Trophoblast cell (in vitro differentiated cells and primary cell): ENCODE measurements at regions not wholly inside any gene's neighbourhood (a gene's known extent, or its start where the extent isn't known, plus 50 kb on each side); places are given as distances from the start of the nearest gene placed in this dataset.

Experiments used
- DNase-seq, 2 donors: peaks; one replicate each; pipeline ENCODE4 v3.0.0-alpha.2; 2016
- H2AFZ ChIP-seq: 2 replicates; pipeline ENCODE4 v1.6.1; 2013; ENCODE audit warnings: low read length, moderate library complexity, mild to moderate bottlenecking; ENCODE audit not compliant: insufficient read depth, poor library complexity
- H2AK5ac ChIP-seq: 2 replicates; pipeline ENCODE4 v1.6.1; 2013; ENCODE audit warnings: mild to moderate bottlenecking, low read length
- H2BK120ac ChIP-seq: 2 replicates; pipeline ENCODE4 v1.6.1; 2013; ENCODE audit warnings: low read length, mild to moderate bottlenecking, moderate library complexity; ENCODE audit not compliant: insufficient read depth, poor library complexity
- H2BK12ac ChIP-seq: 2 replicates; pipeline ENCODE4 v1.6.1; 2013; ENCODE audit warnings: mild to moderate bottlenecking, low read length, moderate library complexity
- H2BK5ac ChIP-seq: 2 replicates; pipeline ENCODE4 v1.6.1; 2013; ENCODE audit warnings: low read length, low read depth, moderate library complexity, mild to moderate bottlenecking; ENCODE audit not compliant: poor library complexity
- H3K14ac ChIP-seq: 2 replicates; pipeline ENCODE4 v1.6.1; 2013; ENCODE audit warnings: mild to moderate bottlenecking, low read length
- H3K18ac ChIP-seq: 2 replicates; pipeline ENCODE4 v1.6.1; 2013; ENCODE audit warnings: mild to moderate bottlenecking, low read length
- H3K23ac ChIP-seq: 2 replicates; pipeline ENCODE4 v1.6.1; 2013; ENCODE audit warnings: low read length
- H3K27ac ChIP-seq: 2 replicates; pipeline ENCODE4 v1.5.1; 2013; ENCODE audit warnings: low read depth, mild to moderate bottlenecking, inconsistent platforms, low read length, moderate library complexity
- H3K27me3 ChIP-seq: 2 replicates; pipeline ENCODE4 v1.6.1; 2013; ENCODE audit warnings: inconsistent platforms, mild to moderate bottlenecking, low read length, moderate library complexity; ENCODE audit not compliant: insufficient read depth
- H3K36me3 ChIP-seq, 2 experiments: 1 replicate in 1 of 2; 2 replicates in 1 of 2; pipeline ENCODE4 v1.6.1; 2013; ENCODE audit warnings: low read length in 2 of 2, mild to moderate bottlenecking in 2 of 2, moderate library complexity in 1 of 2; ENCODE audit not compliant: insufficient read depth in 2 of 2, control insufficient read depth in 1 of 2
- H3K4ac ChIP-seq: 2 replicates; pipeline ENCODE4 v1.6.1; 2013; ENCODE audit warnings: low read depth, mild to moderate bottlenecking, low read length, moderate library complexity
- H3K4me1 ChIP-seq, 2 experiments: 1 replicate in 1 of 2; 2 replicates in 1 of 2; pipeline ENCODE4 v1.6.1; 2013; ENCODE audit warnings: low read length in 2 of 2, mild to moderate bottlenecking in 2 of 2, moderate library complexity in 1 of 2; ENCODE audit not compliant: insufficient read depth in 2 of 2, control insufficient read depth in 1 of 2
- H3K4me2 ChIP-seq: 2 replicates; pipeline ENCODE4 v1.6.1; 2013; ENCODE audit warnings: inconsistent platforms, mild to moderate bottlenecking, low read length, moderate library complexity
- H3K4me3 ChIP-seq: 2 replicates; pipeline ENCODE4 v1.5.1; 2013; ENCODE audit warnings: mild to moderate bottlenecking, low read depth, low read length, inconsistent platforms
- H3K79me1 ChIP-seq: one replicate; pipeline ENCODE4 v1.6.1; 2013; ENCODE audit warnings: low read length
- H3K79me2 ChIP-seq: 2 replicates; pipeline ENCODE4 v1.6.1; 2013; ENCODE audit warnings: low read length, mild to moderate bottlenecking; ENCODE audit not compliant: control insufficient read depth, insufficient read depth, poor library complexity
- H3K9ac ChIP-seq: 2 replicates; pipeline ENCODE4 v1.6.1; 2013; ENCODE audit warnings: mild to moderate bottlenecking, low read length
- H3K9me3 ChIP-seq: 2 replicates; pipeline ENCODE4 v1.6.1; 2013; ENCODE audit warnings: low read depth, mild to moderate bottlenecking, control low read depth, inconsistent platforms, low read length; ENCODE audit not compliant: insufficient read depth
- H4K12ac ChIP-seq: 2 replicates; pipeline ENCODE4 v1.6.1; 2013; ENCODE audit warnings: low read depth, mild to moderate bottlenecking, low read length, moderate library complexity
- H4K8ac ChIP-seq: 2 replicates; pipeline ENCODE4 v1.6.1; 2013; ENCODE audit warnings: low read depth, mild to moderate bottlenecking, low read length, moderate library complexity
- H4K91ac ChIP-seq: one replicate; pipeline ENCODE4 v1.6.1; 2013; ENCODE audit warnings: low read depth, mild to moderate bottlenecking, low read length, moderate library complexity
- WGBS: extraction: QIAGEN DNeasy Blood & Tissue Kit; methylation state at CpG from one replicate; pipeline ENCODE4 v1.1.7; 2013; ENCODE audit warnings: missing lambda C conversion rate; ENCODE audit not compliant: insufficient read length, insufficient coverage; ENCODE audit errors: extremely low coverage; 5-methylcytosine and 5-hydroxymethylcytosine counted together

DNA sequence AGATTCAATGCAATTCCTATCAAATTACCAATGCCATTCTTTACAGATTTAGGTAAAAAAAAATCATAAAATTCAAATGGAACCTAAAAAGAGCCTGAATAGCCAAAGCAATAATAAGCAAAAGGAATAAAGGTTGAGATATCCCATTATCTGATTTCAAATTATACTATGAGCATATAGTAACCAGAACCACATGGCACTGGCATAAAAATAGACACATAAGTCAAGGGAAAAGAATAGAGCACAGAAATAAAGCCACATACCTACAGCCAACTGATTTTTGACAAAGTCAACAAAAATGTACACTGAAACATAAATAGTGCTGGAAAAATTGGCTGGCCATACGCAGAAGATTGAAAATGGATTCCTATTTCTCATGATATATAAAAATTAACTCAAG lies 853.7 kb downstream of the FAT4 start:
- WGBS = no CpG with 5 or more reads among the region's 1 CpG

DNA sequence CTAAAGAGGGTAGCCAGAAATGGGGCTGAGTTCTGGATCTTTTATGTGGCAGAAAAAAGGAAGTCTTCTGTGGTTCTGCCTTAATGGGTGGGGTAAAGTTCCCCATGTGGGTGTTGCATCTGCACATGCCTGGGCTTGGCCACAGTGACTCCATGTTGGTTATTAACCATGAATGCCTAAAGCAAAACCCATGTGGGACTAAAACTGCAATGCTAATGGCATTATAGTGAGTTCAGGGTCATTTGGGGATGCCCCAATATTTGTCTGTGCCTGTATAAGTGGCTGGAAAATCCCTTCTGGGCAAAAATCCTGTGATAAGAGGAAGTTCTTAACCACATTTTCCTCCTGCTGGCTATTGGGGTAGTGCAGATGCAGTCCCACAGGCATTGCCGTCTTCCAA lies 857.4 kb downstream of the FAT4 start:
- H3K4me3 ChIP-seq = no peak overlapping the region
- H3K4me2 ChIP-seq = no peak overlapping the region
- no peaks in the 10 kb centered on the region for H3K4me1 ChIP-seq
- H3K23ac ChIP-seq = no peak overlapping the region
- no peaks in the 10 kb centered on the region for H3K27me3 ChIP-seq
- H2AK5ac ChIP-seq = no peak overlapping the region
- H3K9me3 ChIP-seq = no peaks in the 10 kb centered on the region
- no CpG with 5 or more reads among the region's 1 CpG for WGBS
- H3K36me3 ChIP-seq = no peaks in the 10 kb centered on the region
- H3K27ac ChIP-seq = no peak overlapping the region
- no peak overlapping the region for H4K8ac ChIP-seq
- H3K79me1 ChIP-seq = no peaks in the 10 kb centered on the region
- H2BK12ac ChIP-seq = no peak overlapping the region
- H2BK5ac ChIP-seq = no peak overlapping the region
- no peak overlapping the region for H3K9ac ChIP-seq
- no peak overlapping the region for H2AFZ ChIP-seq
- no peak overlapping the region for H4K91ac ChIP-seq
- H3K79me2 ChIP-seq = no peaks in the 10 kb centered on the region
- H3K14ac ChIP-seq = no peak overlapping the region
- H3K18ac ChIP-seq = no peak overlapping the region
- DNase-seq = no peak
- no peak overlapping the region for H4K12ac ChIP-seq
- H2BK120ac ChIP-seq = no peak overlapping the region
- H3K4ac ChIP-seq = no peak overlapping the region

More for the DNA sequence above, 853.7 kb downstream of the FAT4 start:
- no peaks in the 10 kb centered on the region for H3K27me3 ChIP-seq
- H2BK120ac ChIP-seq = no peak overlapping the region
- no peak overlapping the region for H3K23ac ChIP-seq
- no peak overlapping the region for H3K4ac ChIP-seq
- H2AFZ ChIP-seq = no peak overlapping the region
- no peak overlapping the region for H3K9ac ChIP-seq
- no peak overlapping the region for H2AK5ac ChIP-seq
- no peaks in the 10 kb centered on the region for H3K79me2 ChIP-seq
- H3K4me2 ChIP-seq = no peak overlapping the region
- no peak for DNase-seq
- no peak overlapping the region for H4K91ac ChIP-seq
- no peak overlapping the region for H2BK5ac ChIP-seq
- H2BK12ac ChIP-seq = no peak overlapping the region
- H3K4me1 ChIP-seq = no peaks in the 10 kb centered on the region
- H4K12ac ChIP-seq = no peak overlapping the region
- no peaks in the 10 kb centered on the region for H3K36me3 ChIP-seq
- H3K9me3 ChIP-seq = no peaks in the 10 kb centered on the region
- no peak overlapping the region for H3K27ac ChIP-seq
- H3K18ac ChIP-seq = no peak overlapping the region
- H3K4me3 ChIP-seq = no peak overlapping the region
- H3K79me1 ChIP-seq = no peaks in the 10 kb centered on the region
- H4K8ac ChIP-seq = no peak overlapping the region
- H3K14ac ChIP-seq = no peak overlapping the region

- Histone ChIP-seq H3K4ac (no peak overlapping the region), H2BK5ac (no peak overlapping the region), H3K14ac (no peak overlapping the region), H3K27ac (no peak overlapping the region), H2BK120ac (no peak overlapping the region), H4K91ac (no peak overlapping the region), H3K79me1 (no peaks in the 10 kb centered on the region), H4K8ac (no peak overlapping the region), H3K4me1 (no peaks in the 10 kb centered on the region), H2AFZ (no peak overlapping the region), H3K4me3 (no peak overlapping the region), H4K12ac (no peak overlapping the region), H3K79me2 (no peaks in the 10 kb centered on the region), H2BK12ac (no peak overlapping the region), H3K4me2 (no peak overlapping the region), H3K23ac (no peak overlapping the region), H3K9me3 (no peaks in the 10 kb centered on the region), H2AK5ac (no peak overlapping the region), H3K36me3 (no peaks in the 10 kb centered on the region), H3K9ac (no peak overlapping the region), H3K18ac (no peak overlapping the region), H3K27me3 (no peaks in the 10 kb centered on the region)
- no peak for DNase-seq
- no CpG with 5 or more reads among the region's 2 CpGs for WGBS
These were observed 859.9 kb downstream of the FAT4 start for GRCh38 chr4:126174627-126175026.

DNA sequence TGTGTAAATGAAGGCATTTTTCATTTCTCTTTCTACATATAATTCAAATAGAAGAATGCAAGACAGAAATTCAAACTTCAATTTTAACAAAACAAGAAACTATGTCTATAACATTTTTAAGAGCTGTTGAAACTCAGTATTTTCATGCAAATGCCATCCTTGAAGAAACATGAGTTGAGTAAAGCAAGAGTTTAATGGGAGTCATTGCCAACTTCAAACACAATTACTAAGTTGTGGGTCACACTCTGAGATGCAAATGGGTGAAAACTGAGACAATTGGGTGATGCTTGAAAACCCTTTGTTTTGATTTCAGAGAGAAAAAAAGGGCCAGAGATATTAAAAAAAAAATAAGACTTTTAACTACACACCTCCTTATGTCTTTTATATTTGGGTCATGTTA lies 865.9 kb downstream of the FAT4 start:
- Histone ChIP-seq H3K4me1 (no peaks in the 10 kb centered on the region), H3K4ac (no peak overlapping the region), H3K79me2 (no peaks in the 10 kb centered on the region), H4K8ac (no peak overlapping the region), H2AFZ (no peak overlapping the region), H2AK5ac (no peak overlapping the region), H3K27me3 (no peaks in the 10 kb centered on the region), H3K79me1 (no peaks in the 10 kb centered on the region), H4K12ac (no peak overlapping the region), H3K36me3 (no peaks in the 10 kb centered on the region), H3K18ac (no peak overlapping the region), H3K23ac (no peak overlapping the region), H3K27ac (no peak overlapping the region), H3K9me3 (no peaks in the 10 kb centered on the region), H2BK12ac (no peak overlapping the region), H4K91ac (no peak overlapping the region), H3K4me3 (no peak overlapping the region), H3K4me2 (no peak overlapping the region), H2BK5ac (no peak overlapping the region), H3K14ac (no peak overlapping the region), H2BK120ac (no peak overlapping the region), H3K9ac (no peak overlapping the region)
- DNase-seq = no peak

DNA sequence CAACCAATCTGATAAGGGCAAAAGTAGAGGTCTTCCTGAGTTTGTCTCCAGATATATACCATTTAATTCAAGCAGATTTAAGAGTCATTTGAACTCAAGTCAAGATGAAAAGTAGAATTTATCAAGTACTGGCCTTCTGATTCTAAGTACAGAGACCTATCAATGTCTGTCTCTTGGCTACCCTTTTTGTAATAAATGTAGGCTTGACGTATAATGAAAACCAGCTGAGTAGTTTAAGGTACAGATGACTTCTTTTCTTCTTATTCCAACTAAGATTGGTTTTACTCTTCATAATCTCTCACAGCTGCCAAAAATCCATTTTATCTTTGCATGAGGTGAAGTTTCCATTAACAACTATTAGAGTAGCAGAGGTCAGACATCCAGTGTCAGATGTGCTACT lies 867.6 kb downstream of the FAT4 start:
- Histone ChIP-seq H3K4me2 (no peak overlapping the region), H4K91ac (no peak overlapping the region), H3K14ac (no peak overlapping the region), H3K4me3 (no peak overlapping the region), H3K23ac (no peak overlapping the region), H4K8ac (no peak overlapping the region), H2BK12ac (no peak overlapping the region), H2BK5ac (no peak overlapping the region), H3K9me3 (no peaks in the 10 kb centered on the region), H3K4me1 (no peaks in the 10 kb centered on the region), H3K79me1 (no peaks in the 10 kb centered on the region), H3K79me2 (no peaks in the 10 kb centered on the region), H3K4ac (no peak overlapping the region), H3K9ac (no peak overlapping the region), H3K18ac (no peak overlapping the region), H2AK5ac (no peak overlapping the region), H3K36me3 (no peaks in the 10 kb centered on the region), H2AFZ (no peak overlapping the region), H3K27me3 (no peaks in the 10 kb centered on the region), H4K12ac (no peak overlapping the region), H2BK120ac (no peak overlapping the region), H3K27ac (no peak overlapping the region)
- DNase-seq = no peak
- no CpG with 5 or more reads among the region's 1 CpG for WGBS
